HepG2 (cell line): ENCODE measurements at regions not wholly inside any gene's neighbourhood (a gene's known extent, or its start where the extent isn't known, plus 50 kb on each side); places are given as distances from the start of the nearest gene placed in this dataset.

Experiments used
- ATAC-seq: fragments of 200-7000 bp; cut with Tn5 transposase; 3 replicates; pipeline ENCODE4 v1.9.1; 2020; ENCODE audit warnings: mild to moderate bottlenecking, moderate library complexity
- BruUV-seq: library from RNA; stranded (reverse); fragments of 400-500 nt; replicated peaks from 2 replicates; lab custom pipeline; 2021; lab: Mats Ljungman, UMichigan
- CTCF ChIA-PET: fragments of 300-600 bp; formaldehyde crosslinking; extraction: SDS; loops from one replicate; lab custom pipeline; 2021; ENCODE audit warnings: low total read pairs, inconsistent platforms, low intra/inter-chr PET ratio; lab: Yijun Ruan, JAX
- POLR2A ChIA-PET: fragments of 350-600 bp; sonication (Branson Sonifier 250); formaldehyde crosslinking; loops from one replicate; lab custom pipeline; 2020; ENCODE audit warnings: antibody characterized with exemption, inconsistent platforms; lab: Yijun Ruan, JAX
- DNase-seq: peaks from one replicate; pipeline ENCODE4 v3.0.0-alpha.2; 2015; ENCODE audit warnings: low spot score
- FAIRE-seq: peaks from 3 replicates; lab custom pipeline; 2011; peaks lifted over from hg19 to GRCh38; lab: Jason Lieb, UNC
- H2AFZ ChIP-seq: one replicate; pipeline ENCODE4 v1.6.1; 2011; ENCODE audit warnings: low read length, inconsistent platforms
- H3K27ac ChIP-seq: fragments of 300-600 bp; 3 replicates; pipeline ENCODE4 v1.8.0; 2011; ENCODE audit warnings: mixed run types, mild to moderate bottlenecking, mixed read lengths, low read length, inconsistent platforms; ENCODE audit not compliant: insufficient read depth; ENCODE audit errors: extremely low read length
- H3K27me3 ChIP-seq, 2 experiments: fragments of 200-600 bp in 1 of 2; 2 replicates in 1 of 2; 3 replicates in 1 of 2; pipeline versions ENCODE4 v1.6.0 to v1.8.0; 2011; ENCODE audit warnings: low read length in 2 of 2, mild to moderate bottlenecking in 2 of 2, moderate library complexity in 2 of 2, inconsistent platforms in 1 of 2; ENCODE audit not compliant: insufficient read depth in 2 of 2, control insufficient read depth in 1 of 2
- H3K36me3 ChIP-seq, 2 experiments: fragments of 200-600 bp in 1 of 2; replicated peaks in 1 of 2; 2 replicates in 1 of 2; 3 replicates in 1 of 2; pipeline versions ENCODE4 v1.5.1 to v1.8.0; 2011; ENCODE audit warnings: low read length in 2 of 2, inconsistent platforms in 1 of 2; ENCODE audit not compliant: insufficient read depth in 2 of 2, control insufficient read depth in 1 of 2
- H3K4me1 ChIP-seq: 2 replicates; pipeline ENCODE4 v1.5.1; 2012; ENCODE audit warnings: low read length, inconsistent platforms; ENCODE audit not compliant: insufficient read depth
- H3K4me2 ChIP-seq: 2 replicates; pipeline ENCODE4 v1.6.0; 2011; ENCODE audit warnings: low read depth, low read length, inconsistent platforms
- H3K4me3 ChIP-seq, 3 experiments: fragments of 200-600 bp in 1 of 3; sonication (generic), shearing (Covaris generic) in 1 of 3; replicated peaks in 1 of 3; 2 replicates each; pipeline ENCODE4 v1.5.1; 2011 to 2016; ENCODE audit warnings: low read length in 3 of 3, inconsistent platforms in 2 of 3, low read depth in 2 of 3, mild to moderate bottlenecking in 2 of 3, control low read depth in 1 of 3, mixed read lengths in 1 of 3; ENCODE audit not compliant: insufficient read depth in 1 of 3
- H3K79me2 ChIP-seq: one replicate; pipeline ENCODE4 v1.6.1; 2011; ENCODE audit warnings: low read length, inconsistent platforms; ENCODE audit not compliant: insufficient read depth
- H3K9ac ChIP-seq: 2 replicates; pipeline ENCODE4 v1.6.0; 2011; ENCODE audit warnings: mild to moderate bottlenecking, low read depth, low read length, inconsistent platforms; ENCODE audit not compliant: insufficient read depth
- H3K9me3 ChIP-seq: 2 replicates; pipeline ENCODE4 v1.5.1; 2012; ENCODE audit warnings: mild to moderate bottlenecking, low read length
- H4K20me1 ChIP-seq: 2 replicates; pipeline ENCODE4 v1.6.0; 2011; ENCODE audit warnings: inconsistent platforms, mild to moderate bottlenecking, low read length, moderate library complexity; ENCODE audit not compliant: insufficient read depth
- ADNP ChIP-seq: sonication (generic); formaldehyde crosslinking; IDR thresholded peaks from 2 replicates; pipeline ENCODE4 v1.4.0; 2020; ENCODE audit warnings: missing genetic modification reagents
- BRCA1 ChIP-seq: sonication (generic); formaldehyde crosslinking; IDR thresholded peaks from 2 replicates; pipeline ENCODE4 v1.4.0; 2020; ENCODE audit warnings: missing genetic modification reagents
- CCDC6 ChIP-seq: sonication (generic); formaldehyde crosslinking; IDR thresholded peaks from 2 replicates; pipeline ENCODE4 v1.8.1; 2022; ENCODE audit warnings: mild to moderate bottlenecking, missing genetic modification reagents, moderate library complexity
- JDP2 ChIP-seq: sonication (generic); formaldehyde crosslinking; IDR thresholded peaks from 2 replicates; pipeline ENCODE4 v1.8.1; 2022; ENCODE audit warnings: missing genetic modification reagents, borderline replicate concordance
- KLF11 ChIP-seq: IDR thresholded peaks from 2 replicates; pipeline ENCODE4 v1.6.1; 2016; ENCODE audit warnings: missing compliant biosample characterization
- KMT2A ChIP-seq: sonication (generic); formaldehyde crosslinking; IDR thresholded peaks from 2 replicates; pipeline ENCODE4 v1.4.0; 2020; ENCODE audit warnings: missing genetic modification reagents
- TCF7L2 ChIP-seq: IDR thresholded peaks from 2 replicates; pipeline ENCODE4 v1.6.1; 2011; ENCODE audit warnings: mild to moderate bottlenecking, low read depth, low read length, moderate library complexity
- ZBTB21 ChIP-seq: sonication (generic); formaldehyde crosslinking; IDR thresholded peaks from 2 replicates; pipeline ENCODE4 v1.4.0; 2020; ENCODE audit warnings: missing genetic modification reagents
- ZFP62 ChIP-seq: sonication (generic); formaldehyde crosslinking; IDR thresholded peaks from 2 replicates; pipeline ENCODE4 v1.4.0; 2020; ENCODE audit warnings: missing genetic modification reagents
- ZNF124 ChIP-seq: sonication (generic); formaldehyde crosslinking; IDR thresholded peaks from 2 replicates; pipeline ENCODE4 v1.4.0; 2020; ENCODE audit warnings: missing genetic modification reagents
- ZNF251 ChIP-seq: sonication (generic); formaldehyde crosslinking; IDR thresholded peaks from 2 replicates; pipeline ENCODE4 v1.9.0; 2021; ENCODE audit warnings: mild to moderate bottlenecking, missing genetic modification reagents
- ZNF598 ChIP-seq: sonication (generic); formaldehyde crosslinking; IDR thresholded peaks from 2 replicates; pipeline ENCODE4 v1.5.1; 2020; ENCODE audit warnings: mild to moderate bottlenecking, missing genetic modification reagents, borderline replicate concordance
- WGBS: methylation state at CpG from one replicate; pipeline ENCODE4 v1.1.6; 2017; ENCODE audit warnings: low lambda C conversion rate; 5-methylcytosine and 5-hydroxymethylcytosine counted together
- in situ Hi-C: cut with HindIII; loops from 2 replicates; pipeline ENCODE4 v1.10.0; 2017; ENCODE audit warnings: low pct_unique_long_range_greater_than_20kb; ENCODE audit not compliant: extremely low pct_ligation_motif_present
- intact Hi-C: fragments of 100-400 bp; cut with micrococcal nuclease; formaldehyde crosslinking; loops from one replicate; pipeline ENCODE4 v1.10.0; 2022; ENCODE audit not compliant: unreplicated experiment
- TF ChIP-seq, protein P1 (sequence below): sonication (generic); formaldehyde crosslinking; IDR thresholded peaks from 2 replicates; pipeline ENCODE4 v1.5.0; 2020; ENCODE audit warnings: missing genetic modification reagents
- TF ChIP-seq, protein P2 (sequence below): sonication (generic); formaldehyde crosslinking; IDR thresholded peaks from 2 replicates; pipeline ENCODE4 v1.9.0; 2021; ENCODE audit warnings: missing genetic modification reagents, borderline replicate concordance

DNA sequence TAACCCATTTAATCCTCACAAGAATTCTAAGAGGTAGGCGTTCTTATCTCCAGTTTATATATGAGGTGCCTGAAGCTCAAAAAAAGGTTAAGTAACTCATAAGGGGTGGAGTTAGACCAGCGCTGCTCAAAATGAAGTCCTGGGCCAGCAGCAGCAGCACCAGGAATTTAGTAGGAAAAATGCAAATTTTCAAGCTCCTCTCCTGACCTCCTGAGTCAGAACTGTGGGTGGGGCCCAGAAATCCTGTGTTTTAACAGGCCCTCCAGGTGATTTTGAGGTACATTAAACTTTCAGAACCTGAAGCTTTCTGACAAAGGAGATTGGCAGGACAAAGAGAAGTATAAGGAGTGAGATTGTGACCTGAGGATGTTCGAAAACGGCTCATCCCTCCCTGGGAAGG, 66.0 kb upstream of the CCDC85A start (continued):
- TF ChIP-seq ZNF124 (CRISPR knock-in tag): no peak
- no peak for TF ChIP-seq KLF11 (CRISPR knock-in tag)
- TF ChIP-seq TCF7L2: no peak
- TF ChIP-seq ZNF251: no peak
- no peak for TF ChIP-seq ZNF598
- no peak for TF ChIP-seq ZBTB21 (CRISPR knock-in tag)

DNA sequence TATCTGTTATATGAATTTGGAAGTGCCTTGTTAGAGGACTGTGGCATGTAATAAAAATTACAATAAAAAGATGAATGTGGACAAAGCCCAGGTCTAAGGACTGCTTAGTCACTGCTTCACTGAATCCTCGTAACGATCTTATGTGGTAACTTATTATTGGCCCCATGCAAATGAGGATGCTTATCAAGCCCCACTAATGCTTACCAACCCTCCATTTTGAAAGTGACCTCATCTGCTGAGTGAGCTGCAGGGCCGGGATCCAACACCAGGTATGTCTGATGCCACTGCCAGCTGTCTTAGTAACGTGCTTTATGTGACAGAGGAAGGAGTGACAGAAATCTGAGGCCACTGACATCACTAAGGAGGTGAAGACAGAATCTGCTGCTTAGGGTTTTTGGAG, 65.3 kb upstream of the CCDC85A start:
- Histone ChIP-seq H4K20me1 (no peaks in the 10 kb centered on the region), H3K27me3 (peaks cover 0 to 12% of the 10 kb centered on the region in 2 experiments; a peak in 2 of 5 replicates), H3K79me2 (no peaks in the 10 kb centered on the region), H3K9ac (no peak overlapping the region), H3K4me2 (no peak overlapping the region), H3K27ac (no peak overlapping the region), H3K4me1 (no peaks in the 10 kb centered on the region), H3K4me3 (no peak overlapping the region), H3K36me3 (no peaks in the 10 kb centered on the region), H2AFZ (no peak overlapping the region), H3K9me3 (no peaks in the 10 kb centered on the region)
- 5% methylated on average over 4 of the region's 4 CpGs for WGBS
- no peak for DNase-seq
- intact Hi-C loops (no loop called here), in situ Hi-C loops (no loop called here)
- ATAC-seq: no peak
- TF ChIP-seq ADNP (CRISPR knock-in tag) (no peak), ZFP62 (CRISPR knock-in tag) (no peak)
- CTCF ChIA-PET: interaction anchor here (0.6 kb wide), 1 partner anchor 1350 kb away, joined by 3 read pairs; no protein-coding TSS in a partner anchor
- POLR2A ChIA-PET: no interaction called here
- FAIRE-seq: no peak
- BruUV-seq: no TSS peak

DNA sequence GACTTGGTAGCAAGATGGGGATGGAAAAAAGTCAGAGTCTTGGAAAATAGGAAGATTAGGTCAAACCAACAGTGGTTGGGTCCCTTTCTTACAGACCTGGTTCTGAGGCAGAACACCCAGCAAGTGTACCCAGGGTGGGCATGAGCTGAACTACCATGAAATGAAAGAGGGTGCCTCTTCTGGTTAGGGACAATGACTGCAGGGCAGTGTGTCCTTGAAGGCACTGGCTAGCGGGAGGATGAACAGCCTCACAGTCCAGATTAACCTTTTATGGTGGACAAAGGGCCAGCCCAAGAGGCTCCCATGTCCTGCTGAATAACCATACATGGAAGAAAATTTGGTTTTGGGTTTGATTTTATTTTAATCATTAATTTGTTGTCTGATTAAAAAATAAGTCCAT, 61.8 kb upstream of the CCDC85A start:
- 6% methylated on average over 1 of the region's 1 CpG for WGBS
- CTCF ChIA-PET: no interaction called here
- DNase-seq (no peak), FAIRE-seq (no peak), ATAC-seq (peak; percentile 70)
- intact Hi-C loops (no loop called here), in situ Hi-C loops (no loop called here)
- BruUV-seq: no TSS peak
- Histone ChIP-seq H3K4me3 (no peak overlapping the region), H3K4me2 (no peak overlapping the region), H2AFZ (no peak overlapping the region), H3K27me3 (peaks cover 0 to 6% of the 10 kb centered on the region in 2 experiments; a peak in 2 of 5 replicates), H3K79me2 (no peaks in the 10 kb centered on the region), H3K27ac (no peak overlapping the region), H4K20me1 (no peaks in the 10 kb centered on the region), H3K9ac (no peak overlapping the region), H3K36me3 (no peaks in the 10 kb centered on the region), H3K9me3 (no peaks in the 10 kb centered on the region), H3K4me1 (no peaks in the 10 kb centered on the region)
- TF ChIP-seq, protein P1, sequence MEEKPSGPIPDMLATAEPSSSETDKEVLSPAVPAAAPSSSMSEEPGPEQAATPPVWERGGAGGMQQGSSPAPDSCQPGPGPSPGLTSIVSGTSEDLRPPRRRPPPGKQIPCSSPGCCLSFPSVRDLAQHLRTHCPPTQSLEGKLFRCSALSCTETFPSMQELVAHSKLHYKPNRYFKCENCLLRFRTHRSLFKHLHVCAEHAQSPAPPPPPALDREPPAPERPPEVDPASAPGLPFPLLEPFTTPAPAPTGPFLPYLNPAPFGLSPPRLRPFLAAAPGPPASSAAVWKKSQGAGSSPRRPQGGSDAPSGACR (CRISPR knock-in tag): no peak
- no peak for TF ChIP-seq BRCA1 (CRISPR knock-in tag)
- TF ChIP-seq, protein P2, sequence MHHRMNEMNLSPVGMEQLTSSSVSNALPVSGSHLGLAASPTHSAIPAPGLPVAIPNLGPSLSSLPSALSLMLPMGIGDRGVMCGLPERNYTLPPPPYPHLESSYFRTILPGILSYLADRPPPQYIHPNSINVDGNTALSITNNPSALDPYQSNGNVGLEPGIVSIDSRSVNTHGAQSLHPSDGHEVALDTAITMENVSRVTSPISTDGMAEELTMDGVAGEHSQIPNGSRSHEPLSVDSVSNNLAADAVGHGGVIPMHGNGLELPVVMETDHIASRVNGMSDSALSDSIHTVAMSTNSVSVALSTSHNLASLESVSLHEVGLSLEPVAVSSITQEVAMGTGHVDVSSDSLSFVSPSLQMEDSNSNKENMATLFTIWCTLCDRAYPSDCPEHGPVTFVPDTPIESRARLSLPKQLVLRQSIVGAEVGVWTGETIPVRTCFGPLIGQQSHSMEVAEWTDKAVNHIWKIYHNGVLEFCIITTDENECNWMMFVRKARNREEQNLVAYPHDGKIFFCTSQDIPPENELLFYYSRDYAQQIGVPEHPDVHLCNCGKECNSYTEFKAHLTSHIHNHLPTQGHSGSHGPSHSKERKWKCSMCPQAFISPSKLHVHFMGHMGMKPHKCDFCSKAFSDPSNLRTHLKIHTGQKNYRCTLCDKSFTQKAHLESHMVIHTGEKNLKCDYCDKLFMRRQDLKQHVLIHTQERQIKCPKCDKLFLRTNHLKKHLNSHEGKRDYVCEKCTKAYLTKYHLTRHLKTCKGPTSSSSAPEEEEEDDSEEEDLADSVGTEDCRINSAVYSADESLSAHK (CRISPR knock-in tag): no peak
- no peak for TF ChIP-seq KMT2A (CRISPR knock-in tag)
- TF ChIP-seq JDP2 (CRISPR knock-in tag): no peak
- no peak for TF ChIP-seq CCDC6 (CRISPR knock-in tag)
- POLR2A ChIA-PET: no interaction called here
